SIG-M5 treated with dmso at 0.1 percent for 504 hours (cell line): ENCODE measurements at regions not wholly inside any gene's neighbourhood (a gene's known extent, or its start where the extent isn't known, plus 50 kb on each side); places are given as distances from the start of the nearest gene placed in this dataset.
A peak's percentile ranks its signal among the peaks of the same experiment; 100 is the strongest.

Source experiments
- DNase-seq: peaks from one replicate; lab custom pipeline; 2025; ENCODE audit not compliant: unreplicated experiment; lab: John Stamatoyannopoulos, UW

- DNase-seq = no peak
These were observed 322.9 kb downstream of the DAD1 start for GRCh38 chr14:22266142-22266442.

DNA sequence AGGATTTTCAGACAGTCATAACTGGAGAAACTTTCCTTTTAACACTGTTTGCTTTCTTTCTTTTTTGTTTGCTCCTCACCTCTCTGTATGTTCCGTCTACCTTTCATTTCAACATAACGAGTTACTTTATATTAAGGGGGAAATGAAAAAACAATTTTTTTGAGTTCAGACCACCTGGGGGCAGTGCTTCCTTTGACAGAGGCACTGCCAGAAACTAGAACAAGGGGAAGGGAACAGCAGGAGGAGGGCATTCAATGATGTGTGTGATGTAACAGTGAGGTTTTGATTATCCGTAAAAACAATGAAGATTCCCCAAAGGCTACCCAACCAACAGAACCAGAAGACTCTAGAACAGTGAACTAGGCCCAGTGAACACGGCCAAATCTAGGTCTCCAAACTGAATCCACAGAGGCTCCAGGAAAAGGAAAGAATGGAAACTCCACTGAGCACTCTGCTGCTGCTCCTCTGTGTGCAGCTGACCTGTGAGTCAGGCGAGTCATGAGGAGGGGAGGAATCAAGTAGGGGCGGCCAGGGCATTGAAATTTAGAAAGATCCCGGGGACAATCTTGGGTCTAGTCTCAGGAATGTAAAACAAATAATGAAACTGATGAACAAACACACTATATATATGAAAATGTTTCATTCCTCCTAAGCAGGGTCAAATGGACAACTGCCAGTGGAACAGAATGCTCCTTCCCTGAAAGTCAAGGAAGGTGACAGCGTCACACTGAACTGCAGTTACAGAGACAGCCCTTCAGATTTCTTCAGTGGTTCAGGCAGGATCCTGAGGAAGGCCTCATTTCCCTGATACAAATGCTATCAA lies 323.5 kb downstream of the DAD1 start:
- peak; percentile 44 for DNase-seq

DNA sequence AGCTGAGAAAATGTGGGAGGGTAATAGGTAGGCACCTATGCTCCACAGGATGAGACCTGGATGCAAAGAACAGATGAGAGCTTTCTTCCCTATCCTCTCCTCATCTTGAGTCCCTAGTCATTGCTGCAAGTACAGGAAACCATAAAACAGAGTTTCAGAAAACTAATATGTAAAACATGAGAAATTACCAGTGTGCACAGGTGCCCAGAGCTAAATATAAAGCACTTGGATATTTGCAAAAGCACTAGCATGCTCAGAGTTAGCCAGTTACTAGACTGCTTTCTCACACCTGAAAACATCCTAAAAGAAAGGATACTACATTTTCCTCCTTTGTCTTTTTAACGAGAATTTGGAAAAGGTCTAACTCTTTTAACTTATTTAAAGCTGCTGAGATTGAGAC lies 324.3 kb downstream of the DAD1 start:
- DNase-seq = no peak

- DNase-seq = no peak
These were observed 325.1 kb downstream of the DAD1 start for GRCh38 chr14:22263961-22264360.

GRCh38 chr14:22262881-22263280 lies 326.1 kb downstream of the DAD1 start:
- no peak for DNase-seq

GRCh38 chr14:22255017-22255950 lies 333.7 kb downstream of the DAD1 start:
- DNase-seq = no peak

DNA sequence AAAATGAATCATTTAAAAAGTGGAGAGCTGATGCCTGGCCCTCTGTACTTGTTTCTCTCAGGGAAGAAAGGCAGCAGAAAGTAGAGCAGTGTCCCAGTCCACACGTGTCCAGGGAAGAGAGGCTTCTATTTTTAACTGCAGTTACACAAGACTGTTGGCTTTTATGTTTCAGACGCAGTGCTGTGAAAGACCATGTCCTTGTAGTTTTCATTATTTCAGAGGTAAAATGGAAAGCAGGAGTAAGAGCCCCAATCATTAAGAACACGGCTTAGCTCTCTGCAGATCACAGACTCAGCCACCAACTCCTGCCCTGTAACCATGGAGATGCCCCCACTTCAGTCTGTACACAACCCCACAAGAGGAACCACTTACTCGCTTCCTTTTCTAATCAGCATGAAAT lies 336.3 kb downstream of the DAD1 start:
- DNase-seq = no peak

- no peak for DNase-seq
These were observed 337.9 kb downstream of the DAD1 start for GRCh38 chr14:22251090-22251489.

DNA sequence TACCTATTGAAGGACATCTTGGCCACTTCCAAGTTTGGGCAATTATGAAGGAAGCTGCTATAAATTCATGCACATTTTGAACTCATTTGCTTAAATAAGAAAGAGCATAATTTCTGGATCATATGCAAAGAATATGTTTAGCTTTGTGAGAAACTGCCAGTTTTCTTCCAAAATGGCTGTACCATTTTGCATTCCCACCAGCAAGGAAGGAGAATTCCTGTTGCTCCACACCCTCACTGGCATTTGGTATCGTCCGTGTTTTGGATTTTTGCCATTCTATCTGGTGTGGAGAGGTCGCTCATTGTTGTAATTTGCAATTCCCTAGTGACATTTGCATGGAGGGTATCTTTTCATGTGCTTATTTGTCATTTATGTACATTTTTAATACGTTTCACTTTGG lies 339.3 kb downstream of the DAD1 start:
- no peak for DNase-seq

GRCh38 chr14:22243971-22244581 lies 344.9 kb downstream of the DAD1 start:
- DNase-seq = no peak

DNA sequence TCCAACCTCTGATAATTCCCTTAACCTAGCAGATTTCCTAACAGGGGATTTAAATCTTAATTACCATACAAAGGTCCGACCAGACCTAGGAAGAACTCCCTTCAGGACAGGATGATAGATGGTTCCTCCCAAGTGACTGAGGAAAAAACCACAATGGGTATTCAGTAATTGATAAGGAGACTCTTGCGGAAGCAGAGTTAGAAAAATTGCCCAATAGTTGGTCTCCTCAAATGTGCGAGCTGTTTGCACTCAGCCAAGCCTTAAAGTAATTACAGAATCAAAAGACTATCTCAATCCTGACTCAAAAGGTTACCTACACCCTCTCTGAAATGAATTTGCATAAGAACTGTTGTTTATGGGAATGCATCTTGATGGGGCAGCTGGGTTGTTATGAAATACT lies 350.7 kb downstream of the DAD1 start:
- peak; percentile 7 for DNase-seq

GRCh38 chr14:22233377-22233776 lies 355.6 kb downstream of the DAD1 start:
- no peak for DNase-seq

- DNase-seq = no peak
These were observed 356.1 kb downstream of the DAD1 start for GRCh38 chr14:22232933-22233332.

GRCh38 chr14:22232486-22232885 lies 356.5 kb downstream of the DAD1 start:
- no peak for DNase-seq

GRCh38 chr14:22231018-22231417 lies 358.0 kb downstream of the DAD1 start:
- DNase-seq = no peak

GRCh38 chr14:22230517-22230916 lies 358.5 kb downstream of the DAD1 start:
- no peak for DNase-seq

- DNase-seq = no peak
These were observed 361.9 kb downstream of the DAD1 start for GRCh38 chr14:22227084-22227483.

DNA sequence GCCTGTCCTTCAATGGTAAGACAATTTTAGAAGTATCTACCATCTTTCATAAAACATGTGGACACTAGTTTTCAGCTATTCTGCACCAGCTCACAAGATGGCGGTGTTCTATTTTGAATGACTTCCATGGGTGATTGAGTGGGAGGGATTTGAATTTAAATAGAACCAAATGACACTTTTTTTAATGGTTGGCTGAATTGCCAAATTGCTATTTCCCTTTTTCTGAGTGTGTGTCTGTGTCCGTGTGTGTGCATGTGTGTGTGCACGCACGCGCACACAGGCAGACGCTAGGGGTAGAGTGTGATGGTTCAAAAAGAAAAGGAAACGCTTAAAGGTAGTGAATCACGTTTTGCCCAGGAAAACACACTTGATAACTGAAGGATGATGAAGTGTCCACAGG lies 362.6 kb downstream of the DAD1 start:
- DNase-seq = peak; percentile 25

GRCh38 chr14:22225516-22226140 lies 363.4 kb downstream of the DAD1 start:
- no peak for DNase-seq

- DNase-seq = no peak
These were observed 367.5 kb downstream of the DAD1 start for GRCh38 chr14:22221508-22221907.

GRCh38 chr14:22220427-22220826 lies 368.6 kb downstream of the DAD1 start:
- DNase-seq = peak; percentile 16
